Right lobe of liver (tissue), 4 donors: ENCODE measurements at regions not wholly inside any gene's neighbourhood (a gene's known extent, or its start where the extent isn't known, plus 50 kb on each side); places are given as distances from the start of the nearest gene placed in this dataset.

Source experiments
- CTCF ChIP-seq, 4 donors: fragments of 200-600 bp in 3 of 4; fragments of 450-650 bp in 1 of 4; IDR thresholded peaks; one replicate each; pipeline versions ENCODE4 v1.5.1 to v1.8.0; 2016 to 2022; ENCODE audit warnings: antibody characterized with exemption in 4 of 4, mild to moderate bottlenecking in 2 of 4
- POLR2A ChIP-seq: fragments of 450-650 bp; IDR thresholded peaks from one replicate; pipeline ENCODE4 v1.6.1; 2017; ENCODE audit warnings: antibody characterized with exemption, mild to moderate bottlenecking
- donor health status: DM: no; HTN: no; CAD: no.
- donor health status: DM: no; HTN: no; CAD: no.
- donor health status: DM: no; HTN: yes; CAD: no.

DNA sequence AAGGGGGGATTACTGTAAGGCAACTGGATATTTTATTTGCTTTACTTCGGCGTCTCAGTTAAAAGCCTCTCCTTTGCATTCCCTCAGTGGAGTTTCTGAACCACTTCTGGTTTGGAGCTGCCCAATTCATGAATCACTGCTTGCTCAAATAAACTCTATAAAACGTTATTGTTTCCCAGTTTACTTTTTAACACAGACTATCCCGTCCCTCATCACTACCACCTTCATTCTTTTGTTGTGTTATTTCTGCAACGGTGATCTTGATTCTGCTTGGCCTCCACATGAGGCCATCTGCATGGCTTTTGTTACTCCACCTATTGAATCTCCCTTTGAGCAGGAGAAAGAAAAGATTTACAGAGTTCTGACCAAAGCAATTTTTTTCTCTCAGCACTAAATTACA, 104.0 kb upstream of the PLEKHA5 start:
- TF ChIP-seq CTCF (IDR thresholded peaks at IDR 0.05), result no peak
- TF ChIP-seq POLR2A, result no peak
